Common myeloid progenitor, CD34-positive (primary cell): ENCODE measurements at regions not wholly inside any gene's neighbourhood (a gene's known extent, or its start where the extent isn't known, plus 50 kb on each side); places are given as distances from the start of the nearest gene placed in this dataset.

Source experiments
- CTCF ChIA-PET: fragments of 350-600 bp; sonication (Branson Sonifier 250); formaldehyde crosslinking; loops from one replicate; lab custom pipeline; 2021; ENCODE audit warnings: antibody characterized with exemption; lab: Charles Lee
- POLR2A ChIA-PET: fragments of 350-600 bp; sonication (Branson Sonifier 250); formaldehyde crosslinking; loops from one replicate; lab custom pipeline; 2021; ENCODE audit warnings: antibody characterized with exemption; lab: Charles Lee
- DNase-seq, 3 donors: peaks; one replicate each; pipeline versions ENCODE4 v3.0.0 to v3.0.0-alpha.2; 2013
- H3K27ac ChIP-seq, 2 experiments: 1 replicate in 1 of 2; 2 replicates in 1 of 2; pipeline ENCODE4 v1.7.0; 2013; ENCODE audit warnings: inconsistent platforms in 2 of 2, low read length in 2 of 2, mild to moderate bottlenecking in 2 of 2, low read depth in 1 of 2, moderate library complexity in 1 of 2; ENCODE audit not compliant: severe bottlenecking in 2 of 2, insufficient read depth in 1 of 2, poor library complexity in 1 of 2
- H3K27me3 ChIP-seq, 5 experiments: replicated peaks in 2 of 5; 1 replicate in 3 of 5; 2 replicates in 2 of 5; pipeline versions ENCODE4 v1.6.1 to v1.7.0; 2013; ENCODE audit warnings: low read length in 4 of 5, mild to moderate bottlenecking in 2 of 5, moderate library complexity in 2 of 5, inconsistent platforms in 1 of 5; ENCODE audit not compliant: insufficient read depth in 5 of 5, control insufficient read depth in 4 of 5
- H3K36me3 ChIP-seq, 4 experiments: 1 replicate in 2 of 4; 2 replicates in 2 of 4; pipeline versions ENCODE4 v1.6.1 to v1.7.0; 2013; ENCODE audit warnings: low read length in 3 of 4, control low read depth in 1 of 4, mild to moderate bottlenecking in 1 of 4; ENCODE audit not compliant: control insufficient read depth in 4 of 4, insufficient read depth in 4 of 4
- H3K4me1 ChIP-seq, 4 experiments: 1 replicate in 3 of 4; 2 replicates in 1 of 4; pipeline versions ENCODE4 v1.6.1 to v1.7.1; 2013; ENCODE audit warnings: low read length in 3 of 4, mild to moderate bottlenecking in 3 of 4, control low read depth in 1 of 4, inconsistent platforms in 1 of 4, moderate library complexity in 1 of 4; ENCODE audit not compliant: control insufficient read depth in 4 of 4, insufficient read depth in 4 of 4; ENCODE audit errors: control extremely low read depth in 1 of 4
- H3K4me3 ChIP-seq, 7 experiments: 1 replicate in 4 of 7; 2 replicates in 3 of 7; pipeline versions ENCODE4 v1.5.1 to v1.7.0; 2013; ENCODE audit warnings: mild to moderate bottlenecking in 7 of 7, low read length in 6 of 7, moderate library complexity in 6 of 7, inconsistent platforms in 2 of 7, low read depth in 2 of 7, control low read depth in 1 of 7; ENCODE audit not compliant: insufficient read depth in 4 of 7, control insufficient read depth in 1 of 7; ENCODE audit errors: extremely low read depth in 1 of 7
- H3K9me3 ChIP-seq, 5 experiments: 1 replicate in 4 of 5; 2 replicates in 1 of 5; pipeline versions ENCODE4 v1.6.1 to v1.7.1; 2013; ENCODE audit warnings: low read length in 4 of 5, mild to moderate bottlenecking in 2 of 5, inconsistent platforms in 1 of 5, low read depth in 1 of 5, moderate library complexity in 1 of 5; ENCODE audit not compliant: control insufficient read depth in 4 of 5, insufficient read depth in 2 of 5; ENCODE audit errors: control extremely low read depth in 1 of 5
- WGBS: methylation state at CpG from one replicate; pipeline ENCODE4 v1.1.5; 2013; ENCODE audit not compliant: insufficient coverage; 5-methylcytosine and 5-hydroxymethylcytosine counted together

DNA sequence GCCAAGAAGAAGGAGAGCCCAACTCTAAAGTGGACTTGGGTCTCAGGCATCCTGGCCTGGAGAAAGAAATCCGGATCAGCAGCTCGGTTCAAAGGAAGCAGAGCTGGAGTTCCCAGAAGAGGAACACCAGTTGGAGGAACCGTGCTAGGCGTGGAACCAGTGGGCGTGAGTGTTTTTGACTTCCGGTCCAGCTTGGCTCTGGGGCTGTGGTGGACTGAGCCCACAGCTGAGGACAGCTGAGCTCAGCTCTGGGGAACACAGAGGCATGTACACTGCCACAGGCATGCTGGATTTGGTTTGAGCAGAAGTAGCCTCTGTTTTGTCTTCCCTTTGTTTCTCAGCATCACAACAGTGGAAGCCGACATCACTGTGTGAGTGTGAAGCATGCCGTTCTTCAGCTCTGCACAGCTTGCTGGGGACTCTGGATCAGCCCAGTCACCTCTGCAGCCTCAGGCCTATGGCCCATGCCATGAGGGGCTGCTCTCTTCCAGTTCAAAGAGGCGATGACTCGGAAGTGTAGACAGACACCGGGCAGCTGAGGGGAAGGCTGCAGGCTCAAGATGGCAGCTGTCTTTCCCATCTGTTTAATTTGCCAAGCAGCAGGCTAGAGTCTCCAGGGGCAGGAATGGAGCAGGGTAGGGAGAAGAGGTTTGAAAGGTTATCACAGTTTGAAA lies 185.8 kb upstream of the UBE3A start:
- H3K9me3 ChIP-seq, result peaks cover 0 to 2% (median 0%) of the 10 kb centered on the region in 5 experiments
- H3K27ac ChIP-seq, result no peak overlapping the region
- no peak for DNase-seq
- CTCF ChIA-PET, result no interaction called here
- POLR2A ChIA-PET, result no interaction called here
- no peaks in the 10 kb centered on the region for H3K36me3 ChIP-seq
- no peaks in the 10 kb centered on the region for H3K27me3 ChIP-seq
- no peaks in the 10 kb centered on the region for H3K4me1 ChIP-seq
- 78% methylated on average over 11 of the region's 11 CpGs for WGBS
- H3K4me3 ChIP-seq, result no peak overlapping the region

DNA sequence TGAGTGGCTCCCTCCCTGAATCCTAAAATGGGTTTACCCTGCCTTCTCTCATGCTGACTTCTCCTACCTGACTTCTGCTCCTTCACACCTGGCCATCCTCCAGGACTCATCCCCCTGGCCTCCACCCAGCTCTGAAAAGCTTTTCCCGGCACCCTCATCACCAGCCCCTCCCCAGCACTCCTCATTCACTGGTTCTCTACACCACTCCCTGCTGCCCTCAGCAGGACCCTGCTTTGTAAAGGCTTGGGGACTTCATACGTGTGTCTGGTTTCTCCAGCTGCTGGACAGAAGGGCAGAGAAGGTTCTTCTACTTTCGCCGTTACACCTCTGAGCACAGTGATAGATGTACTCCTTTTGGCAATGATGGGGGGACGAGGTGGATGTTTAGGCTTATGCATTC lies 184.9 kb upstream of the UBE3A start:
- H3K27ac ChIP-seq, result no peak overlapping the region
- H3K9me3 ChIP-seq, result peaks cover 0 to 2% (median 0%) of the 10 kb centered on the region in 5 experiments
- WGBS, result 75% methylated on average over 5 of the region's 5 CpGs
- H3K36me3 ChIP-seq, result no peaks in the 10 kb centered on the region
- ChIA-PET POLR2A (no interaction called here), CTCF (no interaction called here)
- no peaks in the 10 kb centered on the region for H3K4me1 ChIP-seq
- H3K4me3 ChIP-seq, result no peak overlapping the region
- no peaks in the 10 kb centered on the region for H3K27me3 ChIP-seq
- DNase-seq, result no peak

DNA sequence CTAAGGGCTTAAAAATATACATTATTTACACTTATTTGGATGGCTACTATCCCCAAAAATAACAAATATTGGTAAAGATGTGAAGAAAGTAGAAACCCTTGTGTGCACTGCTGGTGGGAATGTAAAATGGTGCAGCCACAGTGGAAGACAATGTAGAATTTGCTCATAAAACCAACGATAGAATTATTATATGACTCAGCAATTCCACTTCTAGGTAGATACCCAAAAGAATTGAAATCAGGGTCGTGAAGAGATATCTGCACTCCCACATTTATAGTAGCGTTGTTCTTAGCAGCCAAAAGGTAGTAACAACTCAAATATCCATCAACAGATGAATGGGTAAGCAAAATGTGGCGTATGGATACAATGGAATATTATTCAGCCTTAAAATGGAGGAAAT lies 181.6 kb upstream of the UBE3A start:
- H3K27ac ChIP-seq, result no peak overlapping the region
- WGBS, result 69% methylated on average over 3 of the region's 4 CpGs
- no peaks in the 10 kb centered on the region for H3K36me3 ChIP-seq
- H3K27me3 ChIP-seq, result peaks cover 0 to 2% (median 0%) of the 10 kb centered on the region in 5 experiments
- ChIA-PET POLR2A (no interaction called here), CTCF (no interaction called here)
- no peaks in the 10 kb centered on the region for H3K4me1 ChIP-seq
- H3K4me3 ChIP-seq, result no peak overlapping the region
- DNase-seq, result no peak
- no peaks in the 10 kb centered on the region for H3K9me3 ChIP-seq

DNA sequence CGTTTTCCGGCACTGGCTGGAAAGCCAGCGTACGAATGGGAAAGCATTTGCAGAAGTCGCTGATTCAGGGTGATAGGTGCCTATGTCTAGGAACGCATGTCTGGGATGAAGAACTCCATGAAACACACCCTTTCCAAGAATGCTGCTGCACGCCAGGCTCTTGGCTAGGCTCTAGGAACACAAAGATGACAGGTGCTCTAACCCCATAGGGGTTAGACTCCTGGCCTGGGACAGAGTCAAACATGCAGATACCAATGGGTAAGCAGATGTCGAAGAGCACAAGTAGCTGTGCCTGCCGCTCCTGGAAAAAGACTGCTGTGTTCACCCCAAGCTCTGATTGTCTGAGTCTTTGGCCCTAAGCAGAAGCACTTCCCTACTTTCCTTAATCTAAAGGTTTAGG lies 180.9 kb upstream of the UBE3A start:
- Histone ChIP-seq H3K4me3 (no peak overlapping the region), H3K27ac (no peak overlapping the region), H3K4me1 (no peaks in the 10 kb centered on the region), H3K36me3 (no peaks in the 10 kb centered on the region), H3K9me3 (no peaks in the 10 kb centered on the region), H3K27me3 (peaks cover 0 to 2% (median 0%) of the 10 kb centered on the region in 5 experiments)
- POLR2A ChIA-PET, result no interaction called here
- WGBS, result 85% methylated on average over 9 of the region's 9 CpGs
- CTCF ChIA-PET, result no interaction called here
- DNase-seq, result no peak

DNA sequence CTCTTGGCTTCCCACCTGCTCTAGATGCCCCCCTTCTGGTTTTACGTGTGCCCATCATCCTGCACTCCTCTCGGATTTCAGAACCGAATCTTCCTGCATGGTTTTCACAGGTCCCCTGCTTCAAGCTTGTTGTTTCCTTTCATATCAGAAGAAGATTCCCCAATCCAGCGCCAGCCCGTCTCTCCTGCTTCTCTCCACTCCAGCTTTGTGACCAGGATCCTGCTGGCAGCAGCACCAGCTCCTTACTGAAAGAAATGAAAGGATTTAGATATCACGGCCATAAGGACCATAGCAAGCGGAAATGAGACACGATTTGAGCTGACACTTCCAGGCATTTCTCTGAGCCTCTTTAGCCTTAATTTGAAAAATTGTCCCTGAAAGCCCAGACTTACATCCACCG lies 180.3 kb upstream of the UBE3A start:
- WGBS, result 86% methylated on average over 7 of the region's 9 CpGs
- ChIA-PET CTCF (no interaction called here), POLR2A (no interaction called here)
- Histone ChIP-seq H3K27ac (no peak overlapping the region), H3K4me1 (no peaks in the 10 kb centered on the region), H3K9me3 (no peaks in the 10 kb centered on the region), H3K27me3 (peaks cover 0 to 2% (median 0%) of the 10 kb centered on the region in 5 experiments), H3K4me3 (no peak overlapping the region), H3K36me3 (no peaks in the 10 kb centered on the region)
- no peak for DNase-seq

DNA sequence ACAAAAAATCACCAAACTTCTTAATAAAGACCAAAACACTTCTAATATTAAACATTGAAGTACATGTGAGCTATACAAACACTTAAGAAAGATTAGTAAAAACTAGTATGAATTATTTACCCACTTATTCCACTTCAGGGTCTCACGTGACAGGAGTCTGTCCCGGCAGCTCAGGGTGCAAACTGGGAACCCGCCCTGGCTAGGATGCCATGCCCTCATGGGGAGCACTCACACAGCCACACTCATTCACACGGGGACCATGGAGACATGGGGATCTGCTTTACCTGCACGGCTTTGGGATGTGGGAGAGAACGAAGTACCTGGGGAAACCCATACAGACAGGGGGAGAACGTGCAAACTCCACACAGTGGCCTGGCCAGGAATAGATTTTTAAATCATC lies 179.3 kb upstream of the UBE3A start:
- no peak for DNase-seq
- peaks cover 0 to 2% (median 0%) of the 10 kb centered on the region in 5 experiments for H3K27me3 ChIP-seq
- CTCF ChIA-PET, result no interaction called here

DNA sequence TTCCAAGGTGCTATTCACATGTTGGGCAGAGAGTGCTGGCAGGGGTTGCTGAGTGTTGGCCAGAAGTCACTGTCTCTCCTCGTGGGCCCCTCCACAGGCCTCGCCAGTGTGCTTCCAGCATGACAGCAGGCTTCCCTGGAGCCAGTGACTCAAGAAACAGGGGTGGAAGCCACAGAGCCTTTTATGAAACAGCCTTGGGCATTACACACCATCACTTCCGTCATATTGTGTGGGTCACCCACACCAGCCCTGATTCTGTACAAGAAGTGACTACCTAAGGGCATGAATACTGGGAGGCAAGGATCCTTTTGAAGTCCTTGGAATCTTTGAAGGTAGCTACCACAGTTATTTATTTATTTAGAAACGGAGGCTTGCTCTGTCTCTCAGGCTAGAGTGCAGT lies 177.6 kb upstream of the UBE3A start:
- Histone ChIP-seq H3K9me3 (no peaks in the 10 kb centered on the region), H3K36me3 (no peaks in the 10 kb centered on the region), H3K27ac (no peak overlapping the region), H3K4me3 (no peak overlapping the region), H3K4me1 (no peaks in the 10 kb centered on the region), H3K27me3 (peaks cover 0 to 2% (median 0%) of the 10 kb centered on the region in 5 experiments)
- DNase-seq, result no peak
- POLR2A ChIA-PET, result no interaction called here
- CTCF ChIA-PET, result interaction anchor here (0.6 kb wide), 1 partner anchor 754 kb away, joined by 3 read pairs; no protein-coding TSS in a partner anchor
- WGBS, result 94% methylated on average over 2 of the region's 4 CpGs

More for the DNA sequence above, 179.3 kb upstream of the UBE3A start:
- Histone ChIP-seq H3K4me1 (no peaks in the 10 kb centered on the region), H3K36me3 (no peaks in the 10 kb centered on the region), H3K9me3 (no peaks in the 10 kb centered on the region), H3K27ac (no peak overlapping the region), H3K4me3 (no peak overlapping the region)
- WGBS, result 98% methylated on average over 5 of the region's 7 CpGs
- POLR2A ChIA-PET, result no interaction called here
